Peyer's patch (tissue), 4 donors: ENCODE measurements at regions not wholly inside any gene's neighbourhood (a gene's known extent, or its start where the extent isn't known, plus 50 kb on each side); places are given as distances from the start of the nearest gene placed in this dataset.

ENCODE experiments used
- POLR2A ChIP-seq, 2 donors: fragments of 450-650 bp; IDR thresholded peaks; one replicate each; pipeline ENCODE4 v1.5.1; 2017; ENCODE audit warnings: antibody characterized with exemption in 2 of 2, mild to moderate bottlenecking in 2 of 2, moderate library complexity in 2 of 2
- TF ChIP-seq, protein P1 (sequence below), 6 experiments: fragments of 450-650 bp in 4 of 6; fragments of 200-600 bp in 2 of 6; sonication (generic) in 1 of 6; IDR thresholded peaks; one replicate each; pipeline ENCODE4 v1.5.1; 2017 to 2019; ENCODE audit warnings: antibody characterized with exemption in 6 of 6, mild to moderate bottlenecking in 3 of 6, moderate library complexity in 1 of 6

- TF ChIP-seq, protein P1, sequence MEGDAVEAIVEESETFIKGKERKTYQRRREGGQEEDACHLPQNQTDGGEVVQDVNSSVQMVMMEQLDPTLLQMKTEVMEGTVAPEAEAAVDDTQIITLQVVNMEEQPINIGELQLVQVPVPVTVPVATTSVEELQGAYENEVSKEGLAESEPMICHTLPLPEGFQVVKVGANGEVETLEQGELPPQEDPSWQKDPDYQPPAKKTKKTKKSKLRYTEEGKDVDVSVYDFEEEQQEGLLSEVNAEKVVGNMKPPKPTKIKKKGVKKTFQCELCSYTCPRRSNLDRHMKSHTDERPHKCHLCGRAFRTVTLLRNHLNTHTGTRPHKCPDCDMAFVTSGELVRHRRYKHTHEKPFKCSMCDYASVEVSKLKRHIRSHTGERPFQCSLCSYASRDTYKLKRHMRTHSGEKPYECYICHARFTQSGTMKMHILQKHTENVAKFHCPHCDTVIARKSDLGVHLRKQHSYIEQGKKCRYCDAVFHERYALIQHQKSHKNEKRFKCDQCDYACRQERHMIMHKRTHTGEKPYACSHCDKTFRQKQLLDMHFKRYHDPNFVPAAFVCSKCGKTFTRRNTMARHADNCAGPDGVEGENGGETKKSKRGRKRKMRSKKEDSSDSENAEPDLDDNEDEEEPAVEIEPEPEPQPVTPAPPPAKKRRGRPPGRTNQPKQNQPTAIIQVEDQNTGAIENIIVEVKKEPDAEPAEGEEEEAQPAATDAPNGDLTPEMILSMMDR (IDR thresholded peaks at IDR 0.05): no peak
- TF ChIP-seq POLR2A (IDR thresholded peaks at IDR 0.05): no peak
Observed at GRCh38 chr2:566379-567313, 110.6 kb downstream of the TMEM18 start.
